ENCODE measurements at regions not wholly inside any gene's neighbourhood (a gene's known extent, or its start where the extent isn't known, plus 50 kb on each side); places are given as distances from the start of the nearest gene placed in this dataset.

DNA sequence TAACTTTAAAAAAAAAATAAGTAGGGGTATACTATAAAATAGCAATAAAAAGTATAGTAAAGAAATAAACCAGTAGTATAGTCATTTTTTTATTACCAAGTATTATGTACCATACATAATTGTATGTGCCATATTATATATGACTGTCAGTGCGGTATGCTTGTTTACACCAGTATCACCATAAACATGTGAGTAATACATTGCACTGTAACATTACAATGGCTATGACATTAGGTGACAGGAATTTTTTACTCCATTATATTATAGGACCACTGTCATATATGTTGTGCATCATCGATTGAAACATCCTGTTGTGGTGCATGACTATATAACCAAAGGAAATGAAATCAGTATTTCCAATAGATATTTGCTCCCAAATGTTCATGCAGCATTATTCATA is 176.9 kb upstream of the ARHGAP24 start:
- WGBS, 5 donors = 92 to 98% (median 96%) methylated on average over 2 of the region's 2 CpGs
- DNase-seq = no peak
- no peaks in the 10 kb centered on the region for H3K36me3 ChIP-seq
- intact Hi-C loops (cut with DNase I; ENCODE audit: low total_unique reads) = no loop called here
- H3K27me3 ChIP-seq (replicated peaks in 1 of 7) = no peaks in the 10 kb centered on the region
- TF ChIP-seq, protein P1, sequence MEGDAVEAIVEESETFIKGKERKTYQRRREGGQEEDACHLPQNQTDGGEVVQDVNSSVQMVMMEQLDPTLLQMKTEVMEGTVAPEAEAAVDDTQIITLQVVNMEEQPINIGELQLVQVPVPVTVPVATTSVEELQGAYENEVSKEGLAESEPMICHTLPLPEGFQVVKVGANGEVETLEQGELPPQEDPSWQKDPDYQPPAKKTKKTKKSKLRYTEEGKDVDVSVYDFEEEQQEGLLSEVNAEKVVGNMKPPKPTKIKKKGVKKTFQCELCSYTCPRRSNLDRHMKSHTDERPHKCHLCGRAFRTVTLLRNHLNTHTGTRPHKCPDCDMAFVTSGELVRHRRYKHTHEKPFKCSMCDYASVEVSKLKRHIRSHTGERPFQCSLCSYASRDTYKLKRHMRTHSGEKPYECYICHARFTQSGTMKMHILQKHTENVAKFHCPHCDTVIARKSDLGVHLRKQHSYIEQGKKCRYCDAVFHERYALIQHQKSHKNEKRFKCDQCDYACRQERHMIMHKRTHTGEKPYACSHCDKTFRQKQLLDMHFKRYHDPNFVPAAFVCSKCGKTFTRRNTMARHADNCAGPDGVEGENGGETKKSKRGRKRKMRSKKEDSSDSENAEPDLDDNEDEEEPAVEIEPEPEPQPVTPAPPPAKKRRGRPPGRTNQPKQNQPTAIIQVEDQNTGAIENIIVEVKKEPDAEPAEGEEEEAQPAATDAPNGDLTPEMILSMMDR (IDR thresholded peaks at IDR 0.05 in 8 of 11, conservative IDR thresholded peaks at IDR 0.05 in 3 of 11) = no peak
- TF ChIP-seq POLR2AphosphoS5 (IDR thresholded peaks at IDR 0.05) = no peak
- no peak for TF ChIP-seq POLR2A (IDR thresholded peaks at IDR 0.05)
- H3K4me3 ChIP-seq = no peak overlapping the region
- peaks cover 0 to 6% (median 0%) of the 10 kb centered on the region in 8 donors for H3K9me3 ChIP-seq
- no peak overlapping the region for H3K27ac ChIP-seq
- H3K4me1 ChIP-seq = no peaks in the 10 kb centered on the region

DNA sequence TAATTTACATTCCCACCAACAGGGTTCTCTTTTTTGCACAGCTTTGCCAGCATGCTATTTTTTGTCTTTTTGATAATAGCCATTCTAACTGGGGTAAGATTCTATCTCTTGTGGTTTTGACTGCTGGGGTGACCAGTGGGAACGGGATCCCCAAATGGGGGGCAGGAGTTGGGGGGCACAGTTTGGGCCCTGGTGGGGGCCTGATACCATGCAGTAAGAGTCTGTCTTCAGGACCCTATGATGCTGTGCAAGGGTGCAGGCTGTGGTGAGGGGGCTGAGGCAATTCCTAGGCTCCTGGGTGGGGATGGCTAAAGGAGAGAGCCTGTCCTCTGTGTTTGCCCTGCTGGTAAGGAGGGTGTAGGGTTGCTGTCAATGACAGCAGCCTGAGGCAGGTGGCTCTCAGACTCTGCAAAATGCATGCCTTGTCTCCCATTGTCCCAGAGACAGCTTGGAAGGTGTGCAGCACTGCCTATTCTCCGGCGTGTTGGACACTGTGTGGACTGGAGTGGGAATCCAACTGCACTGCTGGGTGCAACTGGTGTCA is 172.7 kb upstream of the ARHGAP24 start:
- intact Hi-C loops (cut with DNase I; ENCODE audit: low total_unique reads) = no loop called here
- no peak overlapping the region for H3K27ac ChIP-seq
- no peaks in the 10 kb centered on the region for H3K4me1 ChIP-seq
- no peak overlapping the region for H3K4me3 ChIP-seq
- H3K36me3 ChIP-seq = no peaks in the 10 kb centered on the region
- no peak for DNase-seq
- H3K9me3 ChIP-seq = no peaks in the 10 kb centered on the region
- WGBS, 5 donors = 86 to 100% (median 93%) methylated on average over 1 to 3 of the region's 3 CpGs
- TF ChIP-seq, protein P1 (IDR thresholded peaks at IDR 0.05 in 8 of 11, conservative IDR thresholded peaks at IDR 0.05 in 3 of 11) = no peak
- TF ChIP-seq POLR2AphosphoS5 (IDR thresholded peaks at IDR 0.05) = no peak
- TF ChIP-seq POLR2A (IDR thresholded peaks at IDR 0.05) = no peak
- H3K27me3 ChIP-seq (replicated peaks in 1 of 7) = no peaks in the 10 kb centered on the region

DNA sequence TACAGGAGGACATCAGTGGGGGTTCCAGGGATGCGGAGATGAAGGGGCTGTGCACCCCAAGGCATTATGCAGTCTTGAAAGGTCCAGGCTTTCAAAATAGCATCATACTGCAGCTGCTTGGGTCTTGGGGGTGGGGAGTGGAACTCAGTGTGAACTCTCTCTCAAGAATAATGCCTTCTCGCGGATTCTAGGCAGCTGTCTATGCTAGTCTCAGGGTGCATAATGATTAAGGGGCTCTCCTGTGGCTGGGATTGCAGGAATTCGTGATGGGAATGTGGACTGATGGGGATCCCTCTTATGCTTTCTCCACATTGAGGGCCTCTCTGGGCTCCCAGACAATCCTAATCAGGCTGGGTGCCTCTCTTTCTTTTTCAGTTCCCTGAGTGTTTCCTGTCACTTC is 172.2 kb upstream of the ARHGAP24 start:
- intact Hi-C loops (cut with DNase I; ENCODE audit: low total_unique reads) = no loop called here
- WGBS, 5 donors = 72 to 88% (median 78%) methylated on average over 4 of the region's 4 CpGs
- DNase-seq = no peak
- H3K4me3 ChIP-seq = no peak overlapping the region
- no peaks in the 10 kb centered on the region for H3K9me3 ChIP-seq
- H3K36me3 ChIP-seq = no peaks in the 10 kb centered on the region
- H3K27ac ChIP-seq = no peak overlapping the region
- no peaks in the 10 kb centered on the region for H3K27me3 ChIP-seq (replicated peaks in 1 of 7)
- H3K4me1 ChIP-seq = no peaks in the 10 kb centered on the region
- TF ChIP-seq POLR2A (IDR thresholded peaks at IDR 0.05) (no peak), POLR2AphosphoS5 (IDR thresholded peaks at IDR 0.05) (no peak)
- TF ChIP-seq, protein P1 (IDR thresholded peaks at IDR 0.05 in 8 of 11, conservative IDR thresholded peaks at IDR 0.05 in 3 of 11) = no peak

DNA sequence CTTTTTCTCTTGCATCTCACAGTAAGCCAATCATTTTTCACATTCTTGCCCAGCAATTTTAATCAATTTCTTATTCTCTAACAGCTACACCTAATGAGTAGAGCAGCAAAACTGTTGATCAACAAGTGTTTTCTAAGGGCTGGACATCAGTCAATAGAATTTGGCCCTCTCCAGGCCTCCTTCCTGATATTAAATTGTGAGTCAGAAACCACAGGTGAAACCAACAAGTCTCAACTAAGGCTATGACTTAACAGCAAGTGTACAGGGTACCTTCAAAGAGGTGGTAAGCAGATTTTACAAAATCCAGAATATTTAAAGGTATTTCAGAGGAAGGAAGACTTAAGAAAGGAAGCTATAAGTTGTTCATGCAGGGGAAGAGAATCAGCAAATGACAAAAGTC is 156.5 kb upstream of the ARHGAP24 start:
- Histone ChIP-seq H3K9me3 (peaks cover 0 to 42% (median 31%) of the 10 kb centered on the region in 8 donors), H3K4me3 (no peak overlapping the region), H3K4me1 (no peaks in the 10 kb centered on the region), H3K27ac (no peak overlapping the region), H3K36me3 (no peaks in the 10 kb centered on the region), H3K27me3 (replicated peaks in 1 of 7) (no peaks in the 10 kb centered on the region)
- no peak for DNase-seq
- TF ChIP-seq, protein P1 (IDR thresholded peaks at IDR 0.05 in 8 of 11, conservative IDR thresholded peaks at IDR 0.05 in 3 of 11) = no peak
- TF ChIP-seq POLR2A (IDR thresholded peaks at IDR 0.05) = no peak
- no peak for TF ChIP-seq POLR2AphosphoS5 (IDR thresholded peaks at IDR 0.05)
- intact Hi-C loops (cut with DNase I; ENCODE audit: low total_unique reads) = no loop called here
